Upper lobe of right lung (tissue), 1 donor: ENCODE measurements at regions not wholly inside any gene's neighbourhood (a gene's known extent, or its start where the extent isn't known, plus 50 kb on each side); places are given as distances from the start of the nearest gene placed in this dataset.

ENCODE experiments used
- ATAC-seq: fragments of 200-7000 bp; cut with Tn5 transposase; one replicate; pipeline ENCODE4 v1.9.1; 2020; ENCODE audit warnings: mild to moderate bottlenecking, moderate library complexity
- DNase-seq: peaks from one replicate; pipeline ENCODE4 v3.0.0-alpha.2; 2020
- H3K27ac ChIP-seq: fragments of 200-600 bp; one replicate; pipeline ENCODE4 v1.8.0; 2022
- H3K27me3 ChIP-seq: fragments of 200-600 bp; one replicate; pipeline ENCODE4 v1.8.0; 2022; ENCODE audit warnings: mild to moderate bottlenecking
- H3K36me3 ChIP-seq: fragments of 200-600 bp; one replicate; pipeline ENCODE4 v1.8.0; 2022
- H3K4me1 ChIP-seq: fragments of 200-600 bp; one replicate; pipeline ENCODE4 v1.8.0; 2022
- H3K4me3 ChIP-seq: fragments of 200-600 bp; one replicate; pipeline ENCODE4 v1.8.0; 2022; ENCODE audit warnings: mild to moderate bottlenecking
- H3K9me3 ChIP-seq: fragments of 200-600 bp; one replicate; pipeline ENCODE4 v1.8.0; 2022
- intact Hi-C: fragments of 100-400 bp; cut with DNase I; formaldehyde crosslinking; loops from one replicate; pipeline ENCODE4 v1.11.0; 2022
- TF ChIP-seq, protein P1 (sequence below): fragments of 200-600 bp; IDR thresholded peaks from one replicate; pipeline ENCODE4 v1.8.0; 2022; ENCODE audit warnings: antibody characterized with exemption
- donor health status: DM: no; HTN: yes; CAD: no; lungs with severe emphysema.

DNA sequence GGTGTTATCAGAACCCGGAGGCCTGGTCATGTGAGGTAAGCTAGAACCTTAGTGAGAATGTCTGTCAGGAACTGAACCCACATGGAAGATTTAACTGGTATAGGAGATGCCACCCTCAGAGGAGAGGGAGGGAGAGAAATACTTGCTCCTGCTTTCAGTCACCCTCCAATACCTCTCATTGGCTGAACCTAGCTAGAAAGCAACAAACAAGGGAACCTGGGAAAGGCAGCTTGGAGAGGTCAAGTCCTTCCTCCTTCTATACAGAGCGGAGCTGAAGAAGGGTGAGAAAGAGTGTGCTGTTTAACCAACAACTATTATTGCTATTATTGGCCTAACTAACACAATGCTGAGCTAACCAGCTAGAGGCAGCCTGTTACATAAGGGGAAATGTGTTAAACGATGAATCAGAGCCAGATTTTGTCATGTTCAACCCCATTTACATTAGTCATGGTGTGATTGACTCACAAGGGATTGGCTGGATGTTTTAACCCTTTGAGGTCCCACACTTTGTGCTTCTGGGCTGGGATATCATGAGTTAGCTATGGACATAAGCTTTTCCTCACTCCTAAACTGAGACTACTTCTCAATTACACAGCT, 96.5 kb upstream of the ESX1 start:
- DNase-seq = no peak
- no peak for ATAC-seq
- Histone ChIP-seq H3K36me3 (no peaks in the 10 kb centered on the region), H3K4me3 (no peak overlapping the region), H3K27me3 (no peaks in the 10 kb centered on the region), H3K9me3 (no peaks in the 10 kb centered on the region), H3K4me1 (no peaks in the 10 kb centered on the region), H3K27ac (no peak overlapping the region)
- TF ChIP-seq, protein P1, sequence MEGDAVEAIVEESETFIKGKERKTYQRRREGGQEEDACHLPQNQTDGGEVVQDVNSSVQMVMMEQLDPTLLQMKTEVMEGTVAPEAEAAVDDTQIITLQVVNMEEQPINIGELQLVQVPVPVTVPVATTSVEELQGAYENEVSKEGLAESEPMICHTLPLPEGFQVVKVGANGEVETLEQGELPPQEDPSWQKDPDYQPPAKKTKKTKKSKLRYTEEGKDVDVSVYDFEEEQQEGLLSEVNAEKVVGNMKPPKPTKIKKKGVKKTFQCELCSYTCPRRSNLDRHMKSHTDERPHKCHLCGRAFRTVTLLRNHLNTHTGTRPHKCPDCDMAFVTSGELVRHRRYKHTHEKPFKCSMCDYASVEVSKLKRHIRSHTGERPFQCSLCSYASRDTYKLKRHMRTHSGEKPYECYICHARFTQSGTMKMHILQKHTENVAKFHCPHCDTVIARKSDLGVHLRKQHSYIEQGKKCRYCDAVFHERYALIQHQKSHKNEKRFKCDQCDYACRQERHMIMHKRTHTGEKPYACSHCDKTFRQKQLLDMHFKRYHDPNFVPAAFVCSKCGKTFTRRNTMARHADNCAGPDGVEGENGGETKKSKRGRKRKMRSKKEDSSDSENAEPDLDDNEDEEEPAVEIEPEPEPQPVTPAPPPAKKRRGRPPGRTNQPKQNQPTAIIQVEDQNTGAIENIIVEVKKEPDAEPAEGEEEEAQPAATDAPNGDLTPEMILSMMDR = no peak
- intact Hi-C loops = no loop called here

DNA sequence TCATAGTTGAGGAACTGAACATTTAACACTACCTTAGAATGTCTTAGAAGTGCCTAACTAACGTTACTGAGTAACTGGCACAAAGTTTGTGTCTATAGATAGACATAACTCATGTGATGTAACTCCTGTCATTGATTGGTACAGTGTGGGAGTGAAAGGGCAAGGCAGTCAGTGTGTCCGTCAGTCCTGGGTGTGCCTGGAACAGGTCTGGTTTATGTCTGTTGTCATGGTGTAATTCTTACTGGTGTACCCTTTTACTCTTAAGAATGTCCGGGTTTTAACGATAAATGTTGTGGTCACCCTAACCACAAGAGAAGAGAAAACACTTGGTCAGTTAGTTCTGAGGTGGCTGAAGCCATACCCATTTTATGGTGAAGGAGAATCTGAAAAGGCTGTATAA, 93.1 kb upstream of the ESX1 start:
- no peaks in the 10 kb centered on the region for H3K27me3 ChIP-seq
- no peak overlapping the region for H3K4me3 ChIP-seq
- DNase-seq (no peak), ATAC-seq (no peak)
- H3K4me1 ChIP-seq = no peaks in the 10 kb centered on the region
- intact Hi-C loops = no loop called here
- no peaks in the 10 kb centered on the region for H3K9me3 ChIP-seq
- no peak overlapping the region for H3K27ac ChIP-seq
- TF ChIP-seq, protein P1 = no peak
- no peaks in the 10 kb centered on the region for H3K36me3 ChIP-seq

DNA sequence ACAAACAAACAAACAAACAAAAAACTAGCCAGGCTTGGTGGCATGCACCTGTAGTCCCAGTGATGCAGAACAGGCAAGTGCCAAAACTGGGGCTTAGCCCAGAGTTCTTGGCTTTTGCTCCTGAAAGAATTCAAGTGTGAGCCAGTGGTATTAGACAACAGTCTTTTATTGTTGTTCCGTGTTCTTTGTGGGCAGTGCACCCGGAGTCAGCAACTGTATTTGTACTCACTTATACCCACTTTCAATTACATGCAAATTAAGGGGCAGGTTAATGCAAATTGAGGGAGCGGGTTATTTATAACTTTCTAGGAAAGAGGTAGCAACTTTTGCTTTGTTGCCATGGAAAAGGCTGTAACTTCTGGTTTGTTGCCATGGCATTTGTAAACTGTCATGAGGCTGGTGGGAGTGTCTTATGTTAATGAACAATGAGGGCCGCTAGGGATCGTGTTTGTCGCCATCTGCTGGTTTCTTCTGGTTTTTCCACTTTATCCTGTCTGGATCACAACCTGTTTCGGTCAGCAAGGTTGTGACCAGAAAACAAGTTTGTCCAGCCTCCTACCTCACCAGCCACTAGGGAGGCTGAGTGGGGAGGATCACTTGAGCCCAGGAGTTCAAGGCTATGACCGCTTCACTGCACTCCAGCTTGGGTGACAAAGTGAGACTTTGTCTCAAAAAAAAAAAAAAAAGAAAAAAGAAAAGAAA, 88.8 kb upstream of the ESX1 start:
- DNase-seq (no peak), ATAC-seq (peak; percentile 79)
- H3K27me3 ChIP-seq = no peaks in the 10 kb centered on the region
- TF ChIP-seq, protein P1 = peak; percentile 39
- H3K27ac ChIP-seq = no peak overlapping the region
- no peaks in the 10 kb centered on the region for H3K4me1 ChIP-seq
- intact Hi-C loops = no loop called here
- no peaks in the 10 kb centered on the region for H3K9me3 ChIP-seq
- H3K4me3 ChIP-seq = no peak overlapping the region
- no peaks in the 10 kb centered on the region for H3K36me3 ChIP-seq

DNA sequence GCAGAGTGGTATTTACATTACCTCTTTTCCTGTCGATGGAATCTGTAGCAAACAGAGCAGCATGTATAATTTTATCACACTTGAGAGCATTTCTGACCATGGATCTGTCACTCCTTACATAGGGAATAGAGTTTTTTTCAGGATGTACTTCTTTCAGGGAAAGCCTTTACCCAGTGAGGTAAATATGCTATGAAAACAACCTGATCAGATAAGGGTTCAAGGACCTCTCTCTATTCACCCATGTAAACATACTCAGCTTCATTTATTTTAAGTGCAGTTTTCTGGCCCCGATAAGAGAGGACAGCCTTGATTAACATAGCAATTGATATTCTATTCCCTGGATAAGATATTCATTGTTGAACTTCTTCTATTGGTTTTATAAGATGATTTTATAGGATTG, 87.3 kb upstream of the ESX1 start:
- DNase-seq = no peak
- H3K4me1 ChIP-seq = no peaks in the 10 kb centered on the region
- no peak for ATAC-seq
- TF ChIP-seq, protein P1 = no peak
- no peak overlapping the region for H3K27ac ChIP-seq
- no peak overlapping the region for H3K4me3 ChIP-seq
- H3K36me3 ChIP-seq = no peaks in the 10 kb centered on the region
- no peaks in the 10 kb centered on the region for H3K27me3 ChIP-seq
- H3K9me3 ChIP-seq = no peaks in the 10 kb centered on the region
- intact Hi-C loops = no loop called here

DNA sequence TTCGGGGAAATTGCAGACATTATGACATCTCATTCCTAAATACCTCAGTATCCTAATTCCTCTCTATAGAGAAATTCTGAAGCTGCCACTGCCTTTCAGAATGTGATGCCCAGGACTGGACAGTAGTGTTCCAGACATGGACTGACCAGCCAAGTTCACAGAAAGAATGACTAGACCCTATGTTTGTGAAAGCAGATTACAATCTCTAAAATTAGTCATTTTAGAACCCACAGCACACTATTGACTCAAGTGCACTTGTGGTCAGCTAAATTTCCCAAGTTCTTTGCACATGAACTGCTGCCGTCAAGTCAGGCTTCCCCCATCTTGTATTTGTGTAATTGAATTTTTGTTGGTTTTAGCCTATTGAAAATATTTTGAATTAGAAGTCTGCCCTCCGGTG, 81.0 kb upstream of the ESX1 start:
- ATAC-seq (no peak), DNase-seq (no peak)
- no peaks in the 10 kb centered on the region for H3K36me3 ChIP-seq
- H3K4me3 ChIP-seq = no peak overlapping the region
- H3K27ac ChIP-seq = no peak overlapping the region
- no peaks in the 10 kb centered on the region for H3K4me1 ChIP-seq
- TF ChIP-seq, protein P1 = no peak
- intact Hi-C loops = no loop called here
- H3K27me3 ChIP-seq = no peaks in the 10 kb centered on the region
- no peaks in the 10 kb centered on the region for H3K9me3 ChIP-seq
